Globus pallidus (tissue), 1 donor: ENCODE measurements at regions not wholly inside any gene's neighbourhood (a gene's known extent, or its start where the extent isn't known, plus 50 kb on each side); places are given as distances from the start of the nearest gene placed in this dataset.

Source experiments
- DNase-seq: peaks from one replicate; pipeline ENCODE4 v3.0.0-alpha.2; 2015; ENCODE audit warnings: low spot score

- DNase-seq, result no peak
Measured at GRCh38 chr6:82645536-82646230, 282.1 kb downstream of the TPBG start.

DNA sequence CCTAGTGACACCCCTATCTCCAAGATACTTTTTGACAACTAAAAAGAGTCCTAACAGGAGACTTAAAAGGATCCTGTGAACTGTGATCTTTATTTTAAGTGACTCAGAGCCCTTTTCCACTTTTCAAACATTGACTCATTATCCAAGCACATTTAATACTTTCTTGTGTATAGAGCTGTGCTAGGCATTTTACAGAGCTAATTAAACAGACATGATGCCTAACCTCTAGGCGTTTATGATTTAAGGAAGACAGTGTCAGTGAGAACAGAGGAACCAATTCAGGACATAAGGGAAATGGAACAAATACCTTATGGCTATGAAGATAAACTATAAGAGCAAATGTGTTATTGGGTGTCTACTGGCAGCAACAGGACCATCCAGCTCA lies 282.6 kb downstream of the TPBG start:
- DNase-seq, result no peak

- no peak for DNase-seq
Measured at GRCh38 chr6:82651845-82652335, 288.3 kb downstream of the TPBG start.

- DNase-seq, result no peak
Measured at GRCh38 chr6:82679232-82679631, 315.6 kb downstream of the TPBG start.

- DNase-seq, result no peak
Measured at GRCh38 chr6:82680192-82680591, 316.6 kb downstream of the TPBG start.

DNA sequence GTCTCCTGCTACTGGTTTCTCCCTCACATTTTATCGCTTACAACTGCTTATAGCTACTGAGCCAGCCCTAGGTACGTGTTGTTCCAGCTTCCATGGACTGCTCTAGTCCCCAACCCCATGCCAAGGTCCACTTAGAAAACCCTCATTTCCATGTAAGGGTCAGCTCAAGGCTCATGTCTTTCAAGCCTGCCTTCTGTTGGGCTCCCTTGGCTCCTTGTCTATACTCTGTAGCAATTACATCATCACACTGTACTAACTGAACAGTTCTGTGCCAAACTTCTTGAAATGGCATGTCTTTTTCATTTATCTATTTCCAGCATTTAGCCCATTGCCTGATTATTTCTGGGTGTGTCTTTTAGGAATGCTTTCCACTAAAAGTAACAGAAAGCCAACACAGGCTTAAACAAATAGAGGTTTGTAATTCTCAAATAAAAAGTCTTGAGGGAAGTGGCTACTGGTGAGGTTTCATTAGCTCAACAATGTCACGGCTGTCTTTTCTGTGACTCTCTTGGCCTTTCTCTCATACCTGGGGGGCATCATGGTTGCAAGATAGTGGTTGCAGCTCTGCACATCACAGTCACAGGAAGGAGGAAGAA lies 317.6 kb downstream of the TPBG start:
- DNase-seq, result no peak

GRCh38 chr6:82686719-82687118 lies 323.1 kb downstream of the TPBG start:
- no peak for DNase-seq

DNA sequence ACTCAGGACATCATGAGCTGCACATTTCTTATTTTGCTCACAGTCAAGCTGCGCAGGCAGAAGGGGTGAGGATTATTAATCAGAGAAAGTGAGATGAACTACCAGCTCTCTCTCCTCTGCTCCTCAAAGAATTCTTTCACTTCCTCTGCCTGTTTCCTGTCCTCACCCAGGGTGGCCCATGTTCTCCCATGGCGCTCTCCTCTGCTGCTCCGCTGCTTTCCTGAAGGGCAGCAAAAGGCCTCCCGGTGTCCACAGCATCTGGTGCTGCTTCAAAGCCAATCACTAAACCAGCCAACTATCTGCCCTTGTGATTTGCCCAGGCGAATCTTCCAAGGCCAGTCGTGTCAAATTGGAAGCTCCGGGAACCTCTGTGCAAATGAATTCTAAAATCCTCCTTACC lies 324.2 kb downstream of the TPBG start:
- DNase-seq, result no peak

DNA sequence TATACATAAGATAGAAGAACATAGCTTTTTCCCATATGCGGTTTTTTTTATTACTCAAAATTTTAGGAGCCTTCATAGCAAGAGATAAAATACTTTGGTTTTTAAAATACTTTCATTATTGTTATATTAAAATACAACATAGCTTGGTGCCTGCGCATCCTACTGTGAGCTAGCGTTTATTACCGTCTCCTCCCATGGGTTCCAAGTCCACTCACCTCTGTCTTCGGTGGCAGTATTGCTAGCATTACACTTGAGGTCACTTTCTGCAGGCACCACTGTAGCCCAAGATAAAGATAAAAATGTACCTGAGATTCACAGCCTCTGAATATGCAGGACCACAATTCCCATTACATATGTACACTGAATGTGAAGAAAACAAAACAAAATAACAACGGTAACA lies 326.7 kb downstream of the TPBG start:
- DNase-seq, result no peak

DNA sequence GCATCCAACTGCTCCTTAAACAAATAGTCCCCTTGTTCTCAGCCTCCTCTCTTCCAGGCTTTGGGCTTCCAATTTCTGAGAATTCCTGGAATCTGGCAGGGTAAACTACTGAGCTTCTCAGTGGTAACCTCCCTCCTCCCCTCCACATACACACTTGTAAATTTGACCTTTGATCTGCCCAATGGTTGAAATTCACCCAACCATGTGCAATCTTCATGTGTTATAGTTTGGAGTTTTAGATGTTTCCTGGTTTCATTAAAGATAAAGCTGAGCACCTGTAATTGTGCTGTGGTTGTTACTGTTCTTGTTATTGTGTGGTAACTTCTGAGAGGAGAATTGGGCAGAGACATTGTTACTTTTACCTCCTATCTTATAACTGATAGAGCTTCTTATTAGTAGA lies 328.4 kb downstream of the TPBG start:
- no peak for DNase-seq

GRCh38 chr6:82693094-82693493 lies 329.5 kb downstream of the TPBG start:
- no peak for DNase-seq

DNA sequence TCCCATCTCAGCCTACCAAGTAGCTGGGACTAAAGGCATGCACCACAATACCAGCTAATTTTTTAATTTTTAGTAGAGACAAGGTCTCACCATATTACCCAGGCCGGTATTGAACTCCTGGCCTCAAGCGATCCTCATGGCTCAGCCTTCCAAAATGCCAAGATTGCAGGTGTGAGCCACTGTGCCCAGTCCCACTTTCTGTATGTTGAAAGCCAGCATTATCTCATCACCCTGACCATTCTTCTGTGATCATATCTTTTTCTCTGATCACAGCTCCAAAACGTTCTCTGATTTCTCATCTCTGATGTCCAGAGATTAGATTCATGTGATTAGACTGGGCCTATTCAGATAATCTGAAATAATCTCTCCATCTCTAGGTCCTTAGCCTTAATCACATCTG lies 337.7 kb downstream of the TPBG start:
- DNase-seq, result no peak

GRCh38 chr6:82702574-82702973 lies 339.0 kb downstream of the TPBG start:
- DNase-seq, result no peak

GRCh38 chr6:82703230-82703629 lies 339.6 kb downstream of the TPBG start:
- no peak for DNase-seq

DNA sequence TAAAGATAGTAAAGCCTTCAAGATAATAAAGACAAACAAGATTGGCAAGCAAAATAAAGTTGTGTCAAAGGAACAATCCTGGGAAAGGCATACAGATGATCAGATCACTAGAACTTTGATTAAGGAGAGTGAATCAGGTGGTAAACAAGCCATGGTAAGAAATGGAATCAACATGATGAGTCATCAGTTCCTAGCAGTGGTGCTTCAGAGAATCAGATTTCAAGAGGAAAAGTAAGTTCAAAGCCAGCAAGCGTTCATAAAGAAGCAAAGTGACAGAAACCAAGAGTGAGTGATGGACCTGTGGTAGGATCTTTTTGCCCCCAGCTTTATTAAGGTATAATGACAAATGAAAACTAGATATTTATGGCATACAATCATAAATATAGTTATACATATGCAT lies 340.4 kb downstream of the TPBG start:
- no peak for DNase-seq

- no peak for DNase-seq
Measured at GRCh38 chr6:82705579-82705978, 342.0 kb downstream of the TPBG start.

- peak; percentile 51 for DNase-seq
Measured at GRCh38 chr6:82711105-82711827, 347.6 kb downstream of the TPBG start.

DNA sequence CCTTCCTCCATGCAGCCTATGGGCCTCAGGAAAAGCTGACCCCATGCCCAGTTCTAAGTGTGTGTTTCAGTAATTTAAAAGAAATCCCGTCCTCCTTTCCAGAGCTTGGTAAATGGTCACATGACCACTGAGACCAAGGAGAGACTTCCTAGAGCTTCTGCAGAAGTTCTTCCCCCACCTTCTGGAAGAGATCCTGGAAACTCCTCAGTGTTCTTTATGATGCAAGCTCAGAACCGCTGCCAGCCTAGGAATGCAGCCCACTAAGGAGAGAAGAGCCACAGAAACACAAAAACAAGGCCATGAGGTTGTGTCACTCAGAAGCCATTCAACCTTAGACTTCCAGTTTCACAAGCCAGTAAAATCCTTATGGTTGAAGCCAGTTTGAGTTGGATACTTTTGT lies 348.4 kb downstream of the TPBG start:
- peak; percentile 61 for DNase-seq

- DNase-seq, result no peak
Measured at GRCh38 chr6:82712389-82712788, 348.8 kb downstream of the TPBG start.

- DNase-seq, result no peak
Measured at GRCh38 chr6:82712826-82713225, 349.2 kb downstream of the TPBG start.

- DNase-seq, result no peak
Measured at GRCh38 chr6:82720992-82721391, 344.6 kb downstream of the UBE3D start.

- DNase-seq, result no peak
Measured at GRCh38 chr6:82735790-82736189, 329.9 kb downstream of the UBE3D start.

GRCh38 chr6:82737965-82738364 lies 327.7 kb downstream of the UBE3D start:
- DNase-seq, result no peak
